Dedifferentiated amniotic fluid mesenchymal stem cell (primary cell): ENCODE measurements at regions not wholly inside any gene's neighbourhood (a gene's known extent, or its start where the extent isn't known, plus 50 kb on each side); places are given as distances from the start of the nearest gene placed in this dataset.

Source experiments
- DNase-seq: peaks from one replicate; pipeline ENCODE4 v3.0.0-alpha.2; 2016; ENCODE audit errors: extremely low spot score

GRCh38 chr2:195606179-195606578 is 50.8 kb upstream of the SLC39A10 start:
- no peak for DNase-seq

- no peak for DNase-seq
Measured at GRCh38 chr2:195604706-195605105, 52.3 kb upstream of the SLC39A10 start.

GRCh38 chr2:195603998-195604397 is 53.0 kb upstream of the SLC39A10 start:
- DNase-seq: no peak

- DNase-seq: no peak
Measured at GRCh38 chr2:195603408-195603807, 53.6 kb upstream of the SLC39A10 start.

GRCh38 chr2:195602687-195603086 is 54.3 kb upstream of the SLC39A10 start:
- no peak for DNase-seq

- DNase-seq: no peak
Measured at GRCh38 chr2:195601361-195601760, 55.7 kb upstream of the SLC39A10 start.

- no peak for DNase-seq
Measured at GRCh38 chr2:195600778-195601177, 56.2 kb upstream of the SLC39A10 start.

GRCh38 chr2:195596840-195597239 is 60.2 kb upstream of the SLC39A10 start:
- DNase-seq: no peak

- no peak for DNase-seq
Measured at GRCh38 chr2:195595825-195596224, 61.2 kb upstream of the SLC39A10 start.

GRCh38 chr2:195594919-195595694 is 61.9 kb upstream of the SLC39A10 start:
- no peak for DNase-seq

- no peak for DNase-seq
Measured at GRCh38 chr2:195594248-195594647, 62.8 kb upstream of the SLC39A10 start.

GRCh38 chr2:195592105-195592504 is 64.9 kb upstream of the SLC39A10 start:
- DNase-seq: no peak

GRCh38 chr2:195590861-195591205 is 66.2 kb upstream of the SLC39A10 start:
- DNase-seq: no peak

GRCh38 chr2:195590199-195590860 is 66.7 kb upstream of the SLC39A10 start:
- DNase-seq: no peak

GRCh38 chr2:195587966-195588365 is 69.1 kb upstream of the SLC39A10 start:
- DNase-seq: no peak

- no peak for DNase-seq
Measured at GRCh38 chr2:195586062-195586714, 70.8 kb upstream of the SLC39A10 start.

- DNase-seq: no peak
Measured at GRCh38 chr2:195582188-195582587, 74.8 kb upstream of the SLC39A10 start.

GRCh38 chr2:195579776-195580555 is 77.1 kb upstream of the SLC39A10 start:
- DNase-seq: no peak

- peak; percentile 91 for DNase-seq
Measured at GRCh38 chr2:195575879-195576401, 81.1 kb upstream of the SLC39A10 start.

- no peak for DNase-seq
Measured at GRCh38 chr2:195575016-195575415, 82.0 kb upstream of the SLC39A10 start.

GRCh38 chr2:195574312-195574711 is 82.7 kb upstream of the SLC39A10 start:
- no peak for DNase-seq
